WTC11 (cell line): ENCODE measurements at regions not wholly inside any gene's neighbourhood (a gene's known extent, or its start where the extent isn't known, plus 50 kb on each side); places are given as distances from the start of the nearest gene placed in this dataset.

Experiments used
- ATAC-seq: fragments of 200-7000 bp; cut with Tn5 transposase; 2 replicates; pipeline ENCODE4 v1.10.0; 2021; ENCODE audit warnings: mild to moderate bottlenecking, moderate library complexity
- CTCF ChIA-PET: fragments of 300-600 bp; sonication (Branson Sonifier 250); formaldehyde crosslinking; loops from one replicate; lab custom pipeline; 2021; ENCODE audit warnings: antibody characterized with exemption; lab: Charles Lee
- POLR2A ChIA-PET: fragments of 350-600 bp; sonication (Branson Sonifier 250); formaldehyde crosslinking; loops from one replicate; lab custom pipeline; 2021; ENCODE audit warnings: antibody characterized with exemption; lab: Charles Lee
- DNase-seq: peaks from one replicate; pipeline ENCODE4 v3.0.0; 2021; ENCODE audit warnings: low spot score
- H3K27ac Mint-ChIP-seq: 2 replicates; pipeline ENCODE4 v1.8.0; 2021; ENCODE audit warnings: mixed read lengths
- H3K27me3 Mint-ChIP-seq: 2 replicates; pipeline ENCODE4 v1.8.0; 2021; ENCODE audit warnings: low read depth, mild to moderate bottlenecking, moderate library complexity, mixed read lengths
- H3K36me3 Mint-ChIP-seq: 2 replicates; pipeline ENCODE4 v1.8.0; 2021; ENCODE audit warnings: mixed read lengths
- H3K4me1 Mint-ChIP-seq: 2 replicates; pipeline ENCODE4 v1.8.0; 2022; ENCODE audit warnings: mixed read lengths
- H3K4me3 Mint-ChIP-seq: 2 replicates; pipeline ENCODE4 v1.8.0; 2021; ENCODE audit warnings: mild to moderate bottlenecking, moderate library complexity, mixed read lengths
- H3K9me3 Mint-ChIP-seq: 2 replicates; pipeline ENCODE4 v1.8.0; 2021; ENCODE audit warnings: mixed read lengths
- ATF3 ChIP-seq: sonication (generic); formaldehyde crosslinking; conservative IDR thresholded peaks from 2 replicates; pipeline ENCODE4 v1.8.1; 2022; ENCODE audit warnings: mild to moderate bottlenecking, missing genetic modification reagents
- ELF4 ChIP-seq: sonication (generic); formaldehyde crosslinking; IDR thresholded peaks from 2 replicates; pipeline ENCODE4 v1.8.1; 2022; ENCODE audit warnings: low read depth, mild to moderate bottlenecking, moderate library complexity, missing genetic modification reagents
- FOXJ3 ChIP-seq: sonication (generic); formaldehyde crosslinking; IDR thresholded peaks from 2 replicates; pipeline ENCODE4 v1.9.0; 2021; ENCODE audit warnings: missing genetic modification reagents, mild to moderate bottlenecking, borderline replicate concordance
- GABPB1 ChIP-seq: sonication (generic); formaldehyde crosslinking; IDR thresholded peaks from 2 replicates; pipeline ENCODE4 v1.8.1; 2023; ENCODE audit warnings: mild to moderate bottlenecking, missing genetic modification reagents
- KAT7 ChIP-seq: sonication (generic); formaldehyde crosslinking; IDR thresholded peaks from 2 replicates; pipeline ENCODE4 v1.8.1; 2023; ENCODE audit warnings: missing genetic modification reagents, mild to moderate bottlenecking, borderline replicate concordance
- MAX ChIP-seq: sonication (generic); formaldehyde crosslinking; IDR thresholded peaks from 2 replicates; pipeline ENCODE4 v1.8.0; 2022; ENCODE audit warnings: mild to moderate bottlenecking, missing genetic modification reagents
- MXD4 ChIP-seq: fragments of 250-450 bp; sonication (Bioruptor Pico); IDR thresholded peaks from 2 replicates; pipeline ENCODE4 v1.8.0; 2021; ENCODE audit warnings: mild to moderate bottlenecking, moderate library complexity, borderline replicate concordance
- PREB ChIP-seq: sonication (generic); formaldehyde crosslinking; IDR thresholded peaks from 2 replicates; pipeline ENCODE4 v1.8.1; 2022; ENCODE audit warnings: mild to moderate bottlenecking, missing genetic modification reagents, moderate library complexity, borderline replicate concordance
- PRRX2 ChIP-seq: fragments of 250-450 bp; sonication (Bioruptor Pico); IDR thresholded peaks from 2 replicates; pipeline ENCODE4 v1.8.0; 2021; ENCODE audit warnings: mild to moderate bottlenecking
- SMAD3 ChIP-seq: sonication (generic); formaldehyde crosslinking; IDR thresholded peaks from 2 replicates; pipeline ENCODE4 v1.8.0; 2022; ENCODE audit warnings: missing genetic modification reagents, mild to moderate bottlenecking, borderline replicate concordance
- SP1 ChIP-seq: sonication (generic); formaldehyde crosslinking; conservative IDR thresholded peaks from 2 replicates; pipeline ENCODE4 v1.8.1; 2022; ENCODE audit warnings: missing genetic modification reagents
- STAT6 ChIP-seq: sonication (generic); formaldehyde crosslinking; conservative IDR thresholded peaks from 2 replicates; pipeline ENCODE4 v1.8.1; 2023; ENCODE audit warnings: mild to moderate bottlenecking, low read depth, missing genetic modification reagents, moderate library complexity
- ZNF219 ChIP-seq: sonication (generic); formaldehyde crosslinking; IDR thresholded peaks from 2 replicates; pipeline ENCODE4 v1.8.0; 2023; ENCODE audit warnings: missing genetic modification reagents, mild to moderate bottlenecking, borderline replicate concordance
- ZNF281 ChIP-seq: sonication (generic); formaldehyde crosslinking; IDR thresholded peaks from 2 replicates; pipeline ENCODE4 v1.8.0; 2023; ENCODE audit warnings: mild to moderate bottlenecking, missing genetic modification reagents
- ZNF416 ChIP-seq: fragments of 250-450 bp; sonication (Bioruptor Pico); IDR thresholded peaks from 2 replicates; pipeline ENCODE4 v1.9.0; 2021; ENCODE audit warnings: mild to moderate bottlenecking, inconsistent platforms
- ZNF423 ChIP-seq: fragments of 250-450 bp; sonication (Bioruptor Pico); IDR thresholded peaks from 2 replicates; pipeline ENCODE4 v2.1.2; 2022; ENCODE audit warnings: mild to moderate bottlenecking, moderate library complexity

- TF ChIP-seq PREB (CRISPR knock-in tag) (no peak), PRRX2 (CRISPR knock-in tag) (no peak)
These were observed 469.5 kb upstream of the SALL3 start (continued) for GRCh38 chr18:78510091-78510490.

- no peak overlapping the region for H3K27ac Mint-ChIP-seq
- H3K9me3 Mint-ChIP-seq: peaks cover 33% of the 10 kb centered on the region
- ATAC-seq: no peak
- H3K27me3 Mint-ChIP-seq: peaks cover 3% of the 10 kb centered on the region
- POLR2A ChIA-PET: no interaction called here
- DNase-seq: no peak
- peaks cover 29% of the 10 kb centered on the region for H3K36me3 Mint-ChIP-seq
- no peak for TF ChIP-seq MXD4
- TF ChIP-seq SMAD3 (CRISPR knock-in tag): no peak
- no peak for TF ChIP-seq SP1 (CRISPR knock-in tag)
- TF ChIP-seq ZNF281 (CRISPR knock-in tag): no peak
- TF ChIP-seq ATF3 (CRISPR knock-in tag): no peak
- TF ChIP-seq STAT6 (CRISPR knock-in tag): no peak
- TF ChIP-seq ZNF219 (CRISPR knock-in tag): no peak
- TF ChIP-seq GABPB1 (CRISPR knock-in tag): no peak
- no peak for TF ChIP-seq KAT7 (CRISPR knock-in tag)
- no peak for TF ChIP-seq ELF4 (CRISPR knock-in tag)
- no peak for TF ChIP-seq MAX (CRISPR knock-in tag)
- no peak for TF ChIP-seq ZNF423 (CRISPR knock-in tag)
- TF ChIP-seq FOXJ3 (CRISPR knock-in tag): no peak
- no peak for TF ChIP-seq ZNF416
- TF ChIP-seq, all 79 proteins: peak for 0
- CTCF ChIA-PET: no interaction called here
- H3K4me3 Mint-ChIP-seq: no peak overlapping the region
- no peaks in the 10 kb centered on the region for H3K4me1 Mint-ChIP-seq
These were observed 469.0 kb upstream of the SALL3 start for GRCh38 chr18:78510636-78511035.
